Endothelial cell of umbilical vein (primary cell): ENCODE measurements at regions not wholly inside any gene's neighbourhood (a gene's known extent, or its start where the extent isn't known, plus 50 kb on each side); places are given as distances from the start of the nearest gene placed in this dataset.

Experiments used
- BruUV-seq: library from RNA; stranded (reverse); fragments of 400-500 nt; replicated peaks from 2 replicates; lab custom pipeline; 2021; lab: Mats Ljungman, UMichigan
- CTCF ChIA-PET: fragments of 300-600, 350-600 bp; sonication (Branson Sonifier 250); formaldehyde crosslinking; loops from one replicate; lab custom pipeline; 2021; ENCODE audit warnings: antibody characterized with exemption, inconsistent platforms; lab: Charles Lee
- POLR2A ChIA-PET: fragments of 300-600, 350-600 bp; sonication (Branson Sonifier 250); formaldehyde crosslinking; loops from one replicate; lab custom pipeline; 2021; ENCODE audit warnings: antibody characterized with exemption, inconsistent platforms; lab: Charles Lee
- DNase-seq: peaks from one replicate; pipeline ENCODE4 v3.0.0-alpha.2; 2011; ENCODE audit warnings: low read depth, low spot score
- FAIRE-seq: peaks from 2 replicates; lab custom pipeline; 2011; peaks lifted over from hg19 to GRCh38; lab: Jason Lieb, UNC
- H2AFZ ChIP-seq: 2 replicates; pipeline ENCODE4 v1.6.0; 2012; ENCODE audit warnings: low read depth, low read length, control low read depth, inconsistent platforms
- H3K27ac ChIP-seq: 2 replicates; pipeline ENCODE4 v1.5.1; 2011; ENCODE audit warnings: low read depth, mild to moderate bottlenecking, control low read depth, low read length, moderate library complexity; ENCODE audit not compliant: insufficient read depth
- H3K27me3 ChIP-seq, 2 experiments: 2 replicates each; pipeline versions ENCODE4 v1.6.0 to v1.6.1; 2011; ENCODE audit warnings: low read length in 2 of 2, mixed read lengths in 1 of 2; ENCODE audit not compliant: control insufficient read depth in 2 of 2, insufficient read depth in 2 of 2
- H3K36me3 ChIP-seq, 2 experiments: 2 replicates in 1 of 2; 3 replicates in 1 of 2; pipeline ENCODE4 v1.5.1; 2011; ENCODE audit warnings: low read length in 2 of 2, mild to moderate bottlenecking in 1 of 2, moderate library complexity in 1 of 2; ENCODE audit not compliant: control insufficient read depth in 2 of 2, insufficient read depth in 2 of 2; ENCODE audit errors: extremely low read depth in 1 of 2
- H3K4me1 ChIP-seq: 3 replicates; pipeline ENCODE4 v1.5.1; 2011; ENCODE audit warnings: mild to moderate bottlenecking, low read length; ENCODE audit not compliant: control insufficient read depth, insufficient read depth; ENCODE audit errors: extremely low read depth
- H3K4me2 ChIP-seq: 2 replicates; pipeline ENCODE4 v1.6.1; 2011; ENCODE audit warnings: low read length, control low read depth, mixed read lengths; ENCODE audit not compliant: insufficient read depth
- H3K4me3 ChIP-seq, 3 experiments: fragments of 200-600 bp in 1 of 3; sonication (generic), shearing (Covaris generic) in 1 of 3; replicated peaks in 1 of 3; 2 replicates each; pipeline ENCODE4 v1.5.1; 2011 to 2016; ENCODE audit warnings: control low read depth in 3 of 3, low read length in 3 of 3, mild to moderate bottlenecking in 2 of 3, inconsistent platforms in 1 of 3, low read depth in 1 of 3, moderate library complexity in 1 of 3; ENCODE audit not compliant: insufficient read depth in 1 of 3
- H3K79me2 ChIP-seq: 2 replicates; pipeline ENCODE4 v1.6.0; 2012; ENCODE audit warnings: low read length, inconsistent platforms; ENCODE audit not compliant: control insufficient read depth, insufficient read depth
- H3K9ac ChIP-seq: replicated peaks from 2 replicates; pipeline ENCODE3; 2011; ENCODE audit warnings: low read length, control low read depth; ENCODE audit not compliant: insufficient read depth; ENCODE audit errors: extremely low read depth
- H3K9me1 ChIP-seq: replicated peaks from 3 replicates; pipeline ENCODE4 v1.6.0; 2011; ENCODE audit warnings: mild to moderate bottlenecking, low read length; ENCODE audit not compliant: control insufficient read depth, insufficient read depth; ENCODE audit errors: extremely low read depth
- H3K9me3 ChIP-seq: replicated peaks from 2 replicates; pipeline ENCODE4 v1.5.1; 2012; ENCODE audit warnings: low read length, inconsistent platforms; ENCODE audit not compliant: control insufficient read depth, insufficient read depth
- H4K20me1 ChIP-seq: replicated peaks from 2 replicates; pipeline ENCODE3; 2011; ENCODE audit warnings: mild to moderate bottlenecking, low read length; ENCODE audit not compliant: control insufficient read depth, insufficient read depth; ENCODE audit errors: extremely low read depth
- CTCF ChIP-seq, 2 donors: IDR thresholded peaks; 1 replicate in 1 of 2; 2 replicates in 1 of 2; pipeline ENCODE4 v1.5.1; 2011; ENCODE audit warnings: low read length in 2 of 2, mild to moderate bottlenecking in 2 of 2, moderate library complexity in 2 of 2, control low read depth in 1 of 2, inconsistent platforms in 1 of 2, low read depth in 1 of 2; ENCODE audit not compliant: insufficient read depth in 1 of 2; ENCODE audit errors: extremely low read depth in 1 of 2
- EZH2 ChIP-seq: IDR thresholded peaks from 2 replicates; pipeline ENCODE4 v1.6.1; 2012; ENCODE audit warnings: borderline replicate concordance, low read depth, mild to moderate bottlenecking, moderate library complexity, low read length, inconsistent platforms; ENCODE audit not compliant: severe bottlenecking
- FOS ChIP-seq: IDR thresholded peaks from 2 replicates; pipeline ENCODE4 v1.6.1; 2011; ENCODE audit warnings: mild to moderate bottlenecking, low read length, moderate library complexity, borderline replicate concordance; ENCODE audit not compliant: insufficient read depth
- GATA2 ChIP-seq: IDR thresholded peaks from 2 replicates; pipeline ENCODE4 v1.7.0; 2011; ENCODE audit warnings: low read depth, mild to moderate bottlenecking, moderate library complexity, mixed read lengths, low read length; ENCODE audit not compliant: insufficient read length, insufficient read depth
- JUN ChIP-seq: IDR thresholded peaks from 2 replicates; pipeline ENCODE4 v1.6.1; 2011; ENCODE audit warnings: borderline replicate concordance, low read depth; ENCODE audit not compliant: insufficient read length, insufficient read depth
- MYC ChIP-seq: IDR thresholded peaks from one replicate; pipeline ENCODE4 v1.6.1; 2011; ENCODE audit warnings: mild to moderate bottlenecking, low read depth, low read length
- POLR2A ChIP-seq: IDR thresholded peaks from 2 replicates; pipeline ENCODE4 v1.6.1; 2012; ENCODE audit warnings: low read depth, mild to moderate bottlenecking, control low read depth, low read length
- POLR2AphosphoS5 ChIP-seq: IDR thresholded peaks from 2 replicates; pipeline ENCODE4 v1.6.1; 2012; ENCODE audit warnings: low read depth, mild to moderate bottlenecking, control low read depth, low read length, moderate library complexity; ENCODE audit not compliant: insufficient read depth
- dilution Hi-C: fragments of 300-500 bp; cut with MboI; formaldehyde crosslinking; loops from one replicate; pipeline ENCODE4 v1.15.0; 2019; ENCODE audit warnings: low sequenced_read_pairs; ENCODE audit not compliant: extremely low pct_ligation_motif_present
- intact Hi-C: fragments of 100-400 bp; cut with micrococcal nuclease; formaldehyde crosslinking; loops from one replicate; pipeline ENCODE4 v1.10.0; 2022
- TF ChIP-seq, protein P1 (sequence below): IDR thresholded peaks from 2 replicates; pipeline ENCODE4 v1.6.1; 2011; ENCODE audit not compliant: insufficient read depth, insufficient read length

DNA sequence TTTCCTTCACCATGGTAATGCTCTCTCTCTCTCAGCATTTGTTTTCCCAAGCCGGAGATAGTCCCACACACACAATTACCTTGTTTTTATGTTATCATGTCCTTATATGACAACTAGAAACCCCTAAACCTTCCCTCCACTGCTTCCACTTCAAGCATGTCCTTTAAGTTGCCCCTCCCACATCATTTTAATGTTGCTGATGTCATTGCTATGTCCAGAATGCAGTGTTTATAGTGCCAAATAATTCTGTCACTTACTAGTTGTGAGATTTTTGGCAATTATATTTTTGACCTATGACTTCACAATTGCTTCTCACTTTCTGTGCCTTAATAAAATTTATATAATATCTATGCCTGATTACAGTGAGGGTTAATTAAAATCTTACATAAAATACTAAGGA, 645.9 kb downstream of the XPNPEP1 start:
- Histone ChIP-seq H3K27ac (no peak overlapping the region), H3K9ac (no peak overlapping the region), H3K79me2 (no peaks in the 10 kb centered on the region), H3K9me3 (no peaks in the 10 kb centered on the region), H3K4me1 (no peaks in the 10 kb centered on the region), H4K20me1 (no peaks in the 10 kb centered on the region), H3K36me3 (no peaks in the 10 kb centered on the region), H3K4me3 (no peak overlapping the region), H3K9me1 (no peaks in the 10 kb centered on the region), H3K27me3 (no peaks in the 10 kb centered on the region), H2AFZ (no peak overlapping the region), H3K4me2 (no peak overlapping the region)
- FAIRE-seq (no peak), DNase-seq (no peak)
- dilution Hi-C loops, result no loop called here
- POLR2A ChIA-PET, result no interaction called here
- CTCF ChIA-PET, result no interaction called here
- intact Hi-C loops, result no loop called here
- TF ChIP-seq POLR2A (no peak), MYC (no peak), GATA2 (no peak)
- BruUV-seq, result no TSS peak

DNA sequence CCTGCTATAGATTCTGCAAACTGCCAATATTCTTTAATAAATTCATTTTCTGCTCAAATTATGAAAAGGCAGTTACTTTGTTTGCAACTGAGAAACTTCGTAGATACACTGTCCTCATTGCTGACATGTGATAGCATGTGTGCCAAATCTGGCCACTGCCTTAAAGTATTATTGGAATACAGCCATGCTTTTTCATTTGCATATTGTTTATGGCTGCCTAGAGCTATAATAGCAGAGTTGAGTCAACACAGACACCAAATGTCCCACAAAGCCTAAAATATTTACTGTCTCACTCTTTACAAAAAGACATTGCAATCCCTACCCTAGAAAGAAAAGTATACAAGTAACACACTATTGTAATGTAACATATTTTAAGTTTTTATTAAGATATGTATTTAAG, 647.4 kb downstream of the XPNPEP1 start:
- no peaks in the 10 kb centered on the region for H3K9me3 ChIP-seq
- H3K9ac ChIP-seq, result no peak overlapping the region
- no peaks in the 10 kb centered on the region for H3K36me3 ChIP-seq
- H2AFZ ChIP-seq, result no peak overlapping the region
- FAIRE-seq (no peak), DNase-seq (no peak)
- H3K27me3 ChIP-seq, result no peaks in the 10 kb centered on the region
- H3K4me2 ChIP-seq, result no peak overlapping the region
- no peaks in the 10 kb centered on the region for H3K79me2 ChIP-seq
- no TSS peak for BruUV-seq
- dilution Hi-C loops, result no loop called here
- no peaks in the 10 kb centered on the region for H3K4me1 ChIP-seq
- intact Hi-C loops, result no loop called here
- no peaks in the 10 kb centered on the region for H3K9me1 ChIP-seq
- no peaks in the 10 kb centered on the region for H4K20me1 ChIP-seq
- no peak overlapping the region for H3K27ac ChIP-seq
- no peak overlapping the region for H3K4me3 ChIP-seq
- POLR2A ChIA-PET, result no interaction called here
- CTCF ChIA-PET, result no interaction called here
- no peak for TF ChIP-seq POLR2AphosphoS5
- no peak for TF ChIP-seq MYC
- no peak for TF ChIP-seq JUN
- TF ChIP-seq, protein P1, sequence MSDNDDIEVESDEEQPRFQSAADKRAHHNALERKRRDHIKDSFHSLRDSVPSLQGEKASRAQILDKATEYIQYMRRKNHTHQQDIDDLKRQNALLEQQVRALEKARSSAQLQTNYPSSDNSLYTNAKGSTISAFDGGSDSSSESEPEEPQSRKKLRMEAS, result no peak
- TF ChIP-seq GATA2, result no peak
- TF ChIP-seq FOS, result no peak
- TF ChIP-seq CTCF (IDR thresholded peaks at IDR 0.05; ENCODE audit: extremely low read depth in 1 of 2, insufficient read depth in 1 of 2, low read depth in 1 of 2, low read length in 2 of 2), result no peak
- no peak for TF ChIP-seq EZH2
- TF ChIP-seq POLR2A, result no peak
